Astrocyte of the cerebellum (primary cell): ENCODE measurements at regions not wholly inside any gene's neighbourhood (a gene's known extent, or its start where the extent isn't known, plus 50 kb on each side); places are given as distances from the start of the nearest gene placed in this dataset.

Experiments used
- DNase-seq: peaks from one replicate; pipeline ENCODE4 v3.0.0-alpha.2; 2011; ENCODE audit warnings: low read depth
- H3K4me3 ChIP-seq: 2 replicates; pipeline ENCODE4 v1.5.1; 2011; ENCODE audit warnings: mild to moderate bottlenecking, low read depth, low read length, moderate library complexity
- in situ Hi-C: cut with HindIII; loops from 2 replicates; pipeline ENCODE4 v1.10.0; 2017; ENCODE audit warnings: low sequenced_read_pairs
- TF ChIP-seq, protein P1 (sequence below): IDR thresholded peaks from 2 replicates; pipeline ENCODE4 v1.5.1; 2012; ENCODE audit warnings: low read length, low read depth, moderate library complexity, mild to moderate bottlenecking; ENCODE audit errors: missing control alignments

DNA sequence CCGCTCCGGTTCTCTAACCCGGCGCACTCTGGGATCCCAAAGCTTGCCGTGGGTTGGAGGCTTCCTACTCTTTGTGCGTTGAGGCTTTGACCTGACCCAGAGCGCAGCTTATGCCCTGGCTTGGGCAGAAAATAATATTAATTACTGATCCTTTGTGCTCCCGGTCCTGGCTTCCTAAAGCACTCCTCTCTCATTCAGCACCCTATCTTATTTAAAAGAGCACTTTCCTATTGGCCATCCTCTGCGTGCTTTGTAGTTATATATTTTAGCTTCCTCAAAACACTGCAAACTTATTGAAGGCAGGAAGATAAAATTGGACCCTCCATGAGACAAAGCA is 466.0 kb downstream of the XPNPEP1 start:
- peak overlapping the region; percentile 34 for H3K4me3 ChIP-seq
- TF ChIP-seq, protein P1, sequence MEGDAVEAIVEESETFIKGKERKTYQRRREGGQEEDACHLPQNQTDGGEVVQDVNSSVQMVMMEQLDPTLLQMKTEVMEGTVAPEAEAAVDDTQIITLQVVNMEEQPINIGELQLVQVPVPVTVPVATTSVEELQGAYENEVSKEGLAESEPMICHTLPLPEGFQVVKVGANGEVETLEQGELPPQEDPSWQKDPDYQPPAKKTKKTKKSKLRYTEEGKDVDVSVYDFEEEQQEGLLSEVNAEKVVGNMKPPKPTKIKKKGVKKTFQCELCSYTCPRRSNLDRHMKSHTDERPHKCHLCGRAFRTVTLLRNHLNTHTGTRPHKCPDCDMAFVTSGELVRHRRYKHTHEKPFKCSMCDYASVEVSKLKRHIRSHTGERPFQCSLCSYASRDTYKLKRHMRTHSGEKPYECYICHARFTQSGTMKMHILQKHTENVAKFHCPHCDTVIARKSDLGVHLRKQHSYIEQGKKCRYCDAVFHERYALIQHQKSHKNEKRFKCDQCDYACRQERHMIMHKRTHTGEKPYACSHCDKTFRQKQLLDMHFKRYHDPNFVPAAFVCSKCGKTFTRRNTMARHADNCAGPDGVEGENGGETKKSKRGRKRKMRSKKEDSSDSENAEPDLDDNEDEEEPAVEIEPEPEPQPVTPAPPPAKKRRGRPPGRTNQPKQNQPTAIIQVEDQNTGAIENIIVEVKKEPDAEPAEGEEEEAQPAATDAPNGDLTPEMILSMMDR, result no peak
- in situ Hi-C loops, result no loop called here
- no peak for DNase-seq

DNA sequence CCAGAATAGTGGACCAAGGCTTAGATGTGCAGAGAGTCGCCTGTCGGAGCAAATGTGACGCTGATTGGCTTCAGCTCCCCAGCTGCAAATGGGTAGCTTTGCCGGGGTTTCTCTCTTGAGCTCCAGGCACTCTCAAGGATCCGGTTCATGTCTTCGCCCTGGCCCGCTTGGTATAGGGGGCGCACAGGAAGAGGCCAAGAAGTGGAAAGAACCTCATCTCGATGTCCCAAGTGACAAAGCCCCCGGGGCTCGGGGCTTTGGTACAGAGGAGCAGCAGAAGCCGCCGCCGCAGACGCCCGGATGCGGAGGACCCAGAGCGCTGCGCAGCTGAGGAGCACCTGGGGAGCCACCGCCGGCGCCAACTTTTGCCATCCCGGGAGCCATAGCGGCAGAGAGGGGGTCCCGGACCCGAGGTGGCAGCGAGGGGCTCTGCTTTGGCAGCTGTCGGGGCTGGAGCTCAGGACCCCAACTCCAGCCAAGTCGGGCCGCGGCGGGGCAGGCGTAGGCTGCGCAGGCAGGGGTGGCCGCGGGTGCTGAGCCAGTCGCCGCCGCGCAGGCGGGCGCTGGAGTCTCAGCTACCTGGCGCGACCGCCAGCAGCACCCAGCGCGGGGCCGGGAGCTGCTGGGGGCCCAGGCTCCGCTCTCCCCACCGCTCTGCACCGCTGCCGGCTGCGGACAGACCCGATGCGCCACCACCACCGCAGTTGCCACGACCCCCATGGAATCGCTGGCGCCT is 466.6 kb downstream of the XPNPEP1 start:
- no peak for DNase-seq
- TF ChIP-seq, protein P1, result no peak
- in situ Hi-C loops, result no loop called here
- peak overlapping the region; percentile 34 for H3K4me3 ChIP-seq

DNA sequence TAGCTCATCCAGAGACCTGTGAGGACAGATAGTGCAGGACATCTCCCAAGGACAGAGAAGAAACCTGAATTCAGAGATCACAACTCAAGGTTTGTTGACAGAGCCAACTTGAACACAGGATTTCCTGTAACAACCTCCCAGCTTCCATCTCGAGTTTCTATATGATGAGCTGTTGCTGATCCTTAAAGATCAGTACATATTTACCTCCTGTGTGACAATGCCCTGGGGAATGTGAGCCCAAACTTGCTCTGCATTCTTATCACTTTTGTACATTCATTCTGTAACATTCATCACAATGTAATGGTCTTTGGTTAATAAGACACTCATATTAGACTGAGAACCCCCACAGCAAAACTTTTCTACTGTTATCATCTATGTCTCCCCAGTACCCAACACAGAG is 468.6 kb downstream of the XPNPEP1 start:
- in situ Hi-C loops, result no loop called here
- H3K4me3 ChIP-seq, result no peak overlapping the region
- DNase-seq, result no peak
- TF ChIP-seq, protein P1, result no peak

DNA sequence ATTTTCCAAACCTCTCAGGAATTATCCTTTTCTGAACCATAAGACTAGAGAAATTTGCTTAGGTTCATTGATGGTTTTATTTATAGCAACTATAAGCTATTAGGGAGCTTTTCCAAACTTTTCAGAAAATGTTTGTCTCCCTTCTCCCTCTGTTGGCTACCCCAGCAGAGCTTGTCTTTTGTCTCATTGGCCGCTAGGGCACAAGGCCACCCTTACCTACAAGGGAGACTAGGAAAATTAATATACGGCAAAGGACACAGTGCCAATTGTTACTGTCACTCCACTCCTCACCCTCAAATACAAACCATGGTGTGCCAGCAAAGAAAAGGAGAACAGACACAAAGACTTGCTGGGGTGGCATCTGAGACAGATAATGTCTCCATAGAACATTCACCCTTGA is 471.4 kb downstream of the XPNPEP1 start:
- H3K4me3 ChIP-seq, result no peak overlapping the region
- in situ Hi-C loops, result no loop called here
- DNase-seq, result no peak
- TF ChIP-seq, protein P1, result peak; percentile 2

DNA sequence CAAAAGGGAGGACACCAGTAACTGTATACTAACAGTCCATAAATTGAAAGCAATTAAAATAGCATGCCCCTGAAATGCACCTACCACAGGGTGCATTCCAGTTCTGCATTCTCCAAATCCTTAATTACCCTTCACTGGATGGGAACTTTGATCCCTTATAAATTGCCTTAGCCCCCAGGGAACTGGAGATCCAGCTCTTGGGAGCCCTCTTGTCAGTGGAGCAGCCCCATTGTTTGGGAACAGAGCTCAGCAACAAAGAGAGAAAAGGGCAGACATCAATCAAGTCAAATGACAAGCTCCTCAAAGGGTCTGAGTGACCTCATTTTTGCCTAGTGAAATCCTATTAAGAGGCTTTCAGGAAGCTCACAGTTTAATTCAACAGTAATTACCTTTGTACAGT is 472.6 kb downstream of the XPNPEP1 start:
- TF ChIP-seq, protein P1, result no peak
- no peak for DNase-seq
- H3K4me3 ChIP-seq, result no peak overlapping the region
- in situ Hi-C loops, result no loop called here

DNA sequence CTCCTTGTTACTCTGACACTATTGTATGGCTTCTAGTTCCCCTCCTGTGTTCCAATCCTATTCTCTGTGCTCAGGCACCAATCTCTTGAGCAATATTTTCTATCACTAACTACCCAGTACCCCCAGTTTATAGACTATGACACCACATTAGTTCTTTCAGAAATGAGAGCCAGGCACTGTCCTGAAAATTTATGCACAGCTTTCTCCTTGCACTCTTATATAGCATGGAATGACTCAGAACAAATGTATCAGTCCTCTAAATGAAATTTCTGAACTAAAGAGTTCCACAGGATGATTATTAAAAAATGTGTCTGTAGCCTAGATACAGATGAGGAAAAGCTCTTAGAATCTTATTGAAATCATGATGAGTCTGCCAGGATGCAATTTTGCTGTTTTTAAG is 489.9 kb downstream of the XPNPEP1 start:
- TF ChIP-seq, protein P1, result no peak
- in situ Hi-C loops, result no loop called here
- H3K4me3 ChIP-seq, result no peak overlapping the region
- no peak for DNase-seq
